H1 (cell line): ENCODE measurements at regions not wholly inside any gene's neighbourhood (a gene's known extent, or its start where the extent isn't known, plus 50 kb on each side); places are given as distances from the start of the nearest gene placed in this dataset.

ENCODE experiments used
- CTCF ChIA-PET: fragments of 300-600 bp; sonication (Branson Sonifier 250); formaldehyde crosslinking; loops from one replicate; lab custom pipeline; 2021; ENCODE audit not compliant: partially characterized antibody; lab: Charles Lee
- POLR2A ChIA-PET: fragments of 300-600 bp; sonication (Branson Sonifier 250); formaldehyde crosslinking; loops from one replicate; lab custom pipeline; 2021; ENCODE audit warnings: inconsistent platforms; ENCODE audit not compliant: partially characterized antibody; lab: Charles Lee
- DNase-seq, 2 experiments: peaks; one replicate each; pipeline versions ENCODE4 v3.0.0 to v3.0.0-alpha.2; 2010 to 2022; ENCODE audit warnings: low spot score in 2 of 2, low read depth in 1 of 2, mixed read lengths in 1 of 2
- FAIRE-seq: peaks from 2 replicates; lab custom pipeline; 2011; peaks lifted over from hg19 to GRCh38; lab: Jason Lieb, UNC
- H2AFZ ChIP-seq: 2 replicates; pipeline ENCODE4 v1.8.1; 2012; ENCODE audit warnings: low read length, inconsistent platforms
- H2AK5ac ChIP-seq: 2 replicates; pipeline ENCODE4 v1.6.1; 2013; ENCODE audit warnings: low read depth, low read length
- H2BK120ac ChIP-seq: replicated peaks from 2 replicates; pipeline ENCODE3; 2013; ENCODE audit warnings: low read depth, low read length, inconsistent platforms
- H2BK12ac ChIP-seq: 2 replicates; pipeline ENCODE4 v1.6.1; 2013; ENCODE audit warnings: low read depth, low read length
- H2BK15ac ChIP-seq: 2 replicates; pipeline ENCODE4 v1.6.1; 2013; ENCODE audit warnings: low read length
- H2BK20ac ChIP-seq: 2 replicates; pipeline ENCODE4 v1.6.1; 2013; ENCODE audit warnings: low read length
- H2BK5ac ChIP-seq: 2 replicates; pipeline ENCODE4 v1.6.1; 2013; ENCODE audit warnings: low read depth, low read length
- H3K14ac ChIP-seq: 2 replicates; pipeline ENCODE4 v1.6.1; 2013; ENCODE audit warnings: inconsistent platforms; ENCODE audit not compliant: insufficient read length
- H3K18ac ChIP-seq: 2 replicates; pipeline ENCODE4 v1.6.1; 2013; ENCODE audit warnings: low read length; ENCODE audit errors: extremely low read depth
- H3K23ac ChIP-seq: 2 replicates; pipeline ENCODE4 v1.6.1; 2013; ENCODE audit warnings: inconsistent platforms; ENCODE audit not compliant: insufficient read length
- H3K23me2 ChIP-seq: 2 replicates; pipeline ENCODE4 v1.6.1; 2013; ENCODE audit warnings: low read depth, low read length
- H3K27ac ChIP-seq: 2 replicates; pipeline ENCODE4 v1.6.1; 2011; ENCODE audit warnings: low read depth, low read length, inconsistent platforms
- H3K27me3 ChIP-seq, 4 experiments: replicated peaks in 1 of 4; 1 replicate in 1 of 4; 2 replicates in 3 of 4; pipeline versions ENCODE4 v1.6.1 to v1.8.1; 2011 to 2013; ENCODE audit warnings: low read length in 3 of 4, mild to moderate bottlenecking in 3 of 4, inconsistent platforms in 2 of 4, mixed read lengths in 2 of 4, moderate library complexity in 1 of 4; ENCODE audit not compliant: control insufficient read depth in 3 of 4, insufficient read depth in 3 of 4; ENCODE audit errors: extremely low read depth in 1 of 4
- H3K36me3 ChIP-seq, 4 experiments: 2 replicates each; pipeline versions ENCODE4 v1.6.1 to v1.8.1; 2011 to 2013; ENCODE audit warnings: mild to moderate bottlenecking in 4 of 4, low read length in 3 of 4, moderate library complexity in 2 of 4, control low read depth in 1 of 4, inconsistent platforms in 1 of 4; ENCODE audit not compliant: insufficient read depth in 4 of 4, control insufficient read depth in 2 of 4
- H3K4ac ChIP-seq: replicated peaks from 2 replicates; pipeline ENCODE3; 2013; ENCODE audit warnings: low read length, low read depth, mixed read lengths, inconsistent platforms; ENCODE audit not compliant: insufficient read length
- H3K4me1 ChIP-seq, 4 experiments: replicated peaks in 1 of 4; 1 replicate in 1 of 4; 2 replicates in 3 of 4; pipeline versions ENCODE4 v1.6.1 to v1.8.1; 2011 to 2013; ENCODE audit warnings: low read length in 3 of 4, inconsistent platforms in 2 of 4, mixed read lengths in 1 of 4; ENCODE audit not compliant: insufficient read depth in 4 of 4, control insufficient read depth in 3 of 4
- H3K4me2 ChIP-seq, 2 experiments: 2 replicates each; pipeline versions ENCODE4 v1.6.1 to v1.8.1; 2011 to 2013; ENCODE audit warnings: low read depth in 2 of 2, low read length in 2 of 2, control low read depth in 1 of 2, inconsistent platforms in 1 of 2, mild to moderate bottlenecking in 1 of 2; ENCODE audit not compliant: insufficient read depth in 1 of 2
- H3K4me3 ChIP-seq, 4 experiments: fragments of 200-600, 300-600 bp in 1 of 4; sonication (generic), shearing (Covaris generic), sonication (Bioruptor Twin) in 1 of 4; 2 replicates each; pipeline versions ENCODE4 v1.5.1 to v1.8.1; 2011 to 2016; ENCODE audit warnings: low read length in 4 of 4, low read depth in 3 of 4, control low read depth in 2 of 4, inconsistent platforms in 2 of 4, mild to moderate bottlenecking in 2 of 4, mixed read lengths in 1 of 4, moderate library complexity in 1 of 4; ENCODE audit not compliant: insufficient read depth in 2 of 4; ENCODE audit errors: extremely low read depth in 1 of 4
- H3K56ac ChIP-seq: replicated peaks from 2 replicates; pipeline ENCODE3; 2013; ENCODE audit warnings: low read depth, mild to moderate bottlenecking, mixed read lengths, low read length, inconsistent platforms; ENCODE audit not compliant: insufficient read length
- H3K79me1 ChIP-seq: 2 replicates; pipeline ENCODE4 v1.6.1; 2013; ENCODE audit warnings: low read depth, low read length, control low read depth
- H3K79me2 ChIP-seq, 2 experiments: 2 replicates each; pipeline versions ENCODE4 v1.6.1 to v1.8.1; 2012 to 2013; ENCODE audit warnings: low read length in 2 of 2, mild to moderate bottlenecking in 2 of 2, inconsistent platforms in 1 of 2; ENCODE audit not compliant: insufficient read depth in 2 of 2, control insufficient read depth in 1 of 2
- H3K9ac ChIP-seq, 4 experiments: replicated peaks in 1 of 4; 1 replicate in 1 of 4; 2 replicates in 3 of 4; pipeline versions ENCODE4 v1.6.1 to v1.8.1; 2011 to 2013; ENCODE audit warnings: low read depth in 3 of 4, low read length in 3 of 4, control low read depth in 2 of 4, mild to moderate bottlenecking in 2 of 4, moderate library complexity in 2 of 4, inconsistent platforms in 1 of 4; ENCODE audit errors: extremely low read depth in 1 of 4
- H3K9me3 ChIP-seq, 2 experiments: 2 replicates each; pipeline versions ENCODE4 v1.6.1 to v1.8.1; 2012 to 2013; ENCODE audit warnings: mild to moderate bottlenecking in 2 of 2, moderate library complexity in 2 of 2, control low read depth in 1 of 2, inconsistent platforms in 1 of 2, low read depth in 1 of 2, low read length in 1 of 2, mixed read lengths in 1 of 2; ENCODE audit not compliant: insufficient read depth in 2 of 2
- H4K20me1 ChIP-seq, 2 experiments: replicated peaks in 1 of 2; 2 replicates each; pipeline versions ENCODE3 to v1.8.1; 2011 to 2013; ENCODE audit warnings: inconsistent platforms in 2 of 2, low read length in 2 of 2, mild to moderate bottlenecking in 1 of 2; ENCODE audit not compliant: insufficient read depth in 2 of 2, control insufficient read depth in 1 of 2
- H4K5ac ChIP-seq: 2 replicates; pipeline ENCODE4 v1.6.1; 2013; ENCODE audit warnings: low read length, low read depth, mixed read lengths, inconsistent platforms; ENCODE audit not compliant: insufficient read length
- H4K8ac ChIP-seq: 2 replicates; pipeline ENCODE4 v1.8.0; 2013; ENCODE audit warnings: mild to moderate bottlenecking, moderate library complexity, low read length, inconsistent platforms; ENCODE audit not compliant: insufficient read depth; ENCODE audit errors: extremely low read depth
- H4K91ac ChIP-seq: replicated peaks from 2 replicates; pipeline ENCODE3; 2013; ENCODE audit warnings: low read length, mixed read lengths, inconsistent platforms; ENCODE audit not compliant: insufficient read length
- CBX5 ChIP-seq: fragments of 300-800, 300-1000 bp; sonication (generic); IDR thresholded peaks from 2 replicates; pipeline ENCODE4 v1.7.1; 2016; ENCODE audit warnings: antibody characterized with exemption, low read length, low read depth
- CEBPB ChIP-seq: IDR thresholded peaks from 2 replicates; pipeline ENCODE4 v1.6.1; 2012; ENCODE audit warnings: low read depth, low read length
- HDAC6 ChIP-seq: IDR thresholded peaks from one replicate; pipeline ENCODE4 v1.7.1; 2012; ENCODE audit warnings: low read depth, mild to moderate bottlenecking, inconsistent platforms, low read length, moderate library complexity
- PHF8 ChIP-seq: fragments of 200-600 bp; sonication (generic); conservative IDR thresholded peaks from 2 replicates; pipeline ENCODE4 v1.7.1; 2012; ENCODE audit warnings: low read depth, mild to moderate bottlenecking, inconsistent platforms, low read length, moderate library complexity
- POLR2A ChIP-seq, 2 experiments: IDR thresholded peaks; 1 replicate in 1 of 2; 2 replicates in 1 of 2; pipeline ENCODE4 v1.6.1; 2011; ENCODE audit warnings: low read depth in 2 of 2, low read length in 2 of 2, mild to moderate bottlenecking in 2 of 2; ENCODE audit errors: control extremely low read depth in 1 of 2
- RBBP5 ChIP-seq: IDR thresholded peaks from 2 replicates; pipeline ENCODE4 v1.7.1; 2012; ENCODE audit warnings: low read depth, mild to moderate bottlenecking, inconsistent platforms, low read length, moderate library complexity, borderline replicate concordance
- RXRA ChIP-seq: IDR thresholded peaks from 2 replicates; pipeline ENCODE4 v1.6.1; 2011; ENCODE audit warnings: low read depth, mild to moderate bottlenecking, low read length, moderate library complexity; ENCODE audit not compliant: insufficient read depth
- SIX5 ChIP-seq: IDR thresholded peaks from 2 replicates; pipeline ENCODE4 v1.6.1; 2011; ENCODE audit warnings: mild to moderate bottlenecking, low read depth, low read length
- SRF ChIP-seq: IDR thresholded peaks from 2 replicates; pipeline ENCODE4 v1.6.1; 2011; ENCODE audit warnings: mild to moderate bottlenecking, low read depth, low read length, moderate library complexity
- TCF12 ChIP-seq: IDR thresholded peaks from 2 replicates; pipeline ENCODE4 v1.6.1; 2011; ENCODE audit warnings: low read depth, mild to moderate bottlenecking, low read length
- WGBS, 2 experiments: shearing (Covaris generic) in 1 of 2; methylation state at CpG; one replicate each; pipeline versions ENCODE4 v1.1.6 to v1.1.7; 2013 to 2015; ENCODE audit warnings: low lambda C conversion rate in 2 of 2, mixed read lengths in 2 of 2, inconsistent platforms in 1 of 2, low coverage in 1 of 2, missing lambda C conversion rate in 1 of 2; ENCODE audit not compliant: insufficient replicate concordance in 2 of 2, insufficient coverage in 1 of 2, insufficient read length in 1 of 2; ENCODE audit errors: extremely low coverage in 1 of 2, missing lambda C conversion rate in 1 of 2; 5-methylcytosine and 5-hydroxymethylcytosine counted together
- TF ChIP-seq, protein P1 (sequence below): IDR thresholded peaks from 2 replicates; pipeline ENCODE4 v1.6.1; 2011; ENCODE audit warnings: low read length, improper control_type of control experiment
- TF ChIP-seq, protein P2 (sequence below), 3 experiments: IDR thresholded peaks; 1 replicate in 2 of 3; 2 replicates in 1 of 3; pipeline versions ENCODE4 v1.5.1 to v1.6.1; 2011; ENCODE audit warnings: low read length in 3 of 3, mild to moderate bottlenecking in 3 of 3, inconsistent platforms in 2 of 3, low read depth in 1 of 3, moderate library complexity in 1 of 3; ENCODE audit not compliant: insufficient read depth in 1 of 3; ENCODE audit errors: control extremely low read depth in 1 of 3

DNA sequence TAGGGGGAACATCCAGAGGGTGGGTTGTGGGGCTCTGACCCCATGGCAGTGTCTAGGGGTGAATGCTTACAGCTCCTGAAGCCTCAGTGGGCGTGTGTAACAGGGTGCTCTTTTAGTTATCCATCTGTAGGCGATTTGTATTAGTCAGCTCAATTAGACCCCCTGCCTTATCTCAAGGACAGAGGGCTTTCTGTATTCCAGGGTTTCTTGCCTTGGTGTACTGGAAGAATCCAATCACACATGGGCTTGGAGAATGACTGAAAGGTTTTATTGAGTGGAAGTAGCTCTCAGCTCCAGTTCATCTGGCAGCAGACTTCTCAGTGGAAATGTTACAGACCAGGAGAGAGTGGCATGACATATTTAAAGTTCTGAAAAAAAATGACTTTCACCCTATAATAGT lies 334.0 kb upstream of the GCFC2 start:
- no peaks in the 10 kb centered on the region for H3K79me2 ChIP-seq
- DNase-seq (no peak), FAIRE-seq (no peak)
- ChIA-PET CTCF (interaction anchor here (0.6 kb wide), 1 partner anchor 727 kb away, joined by 3 read pairs; no protein-coding TSS in a partner anchor), POLR2A (no interaction called here)
- H3K4me3 ChIP-seq = no peak overlapping the region
- no peak overlapping the region for H3K9ac ChIP-seq
- no peaks in the 10 kb centered on the region for H3K36me3 ChIP-seq
- peaks cover 0 to 4% of the 10 kb centered on the region in 2 experiments; a peak in 1 of 4 replicates for H3K9me3 ChIP-seq
- H3K4ac ChIP-seq = no peak overlapping the region
- H3K23ac ChIP-seq = no peak overlapping the region
- H3K79me1 ChIP-seq = no peaks in the 10 kb centered on the region
- no peak overlapping the region for H4K5ac ChIP-seq
- no peak overlapping the region for H3K18ac ChIP-seq
- H2AFZ ChIP-seq = no peak overlapping the region
- no peaks in the 10 kb centered on the region for H3K27me3 ChIP-seq
- H3K27ac ChIP-seq = no peak overlapping the region
- H4K20me1 ChIP-seq = no peaks in the 10 kb centered on the region
- H3K56ac ChIP-seq = no peak overlapping the region
- H4K8ac ChIP-seq = no peak overlapping the region
- no peak overlapping the region for H4K91ac ChIP-seq
- WGBS, 2 experiments = 88% methylated on average over 1 of the region's 2 CpGs; no CpG with 5 or more reads in 1 of the 2 experiments
- no peak overlapping the region for H2BK5ac ChIP-seq
- no peak overlapping the region for H2BK15ac ChIP-seq
- no peak overlapping the region for H3K14ac ChIP-seq
- H2BK20ac ChIP-seq = no peak overlapping the region
- H2BK120ac ChIP-seq = no peak overlapping the region
- no peak overlapping the region for H3K4me2 ChIP-seq
- H3K4me1 ChIP-seq = no peaks in the 10 kb centered on the region
- H3K23me2 ChIP-seq = no peaks in the 10 kb centered on the region
- H2BK12ac ChIP-seq = no peak overlapping the region
- H2AK5ac ChIP-seq = no peak overlapping the region
- no peak for TF ChIP-seq PHF8
- TF ChIP-seq, protein P1, sequence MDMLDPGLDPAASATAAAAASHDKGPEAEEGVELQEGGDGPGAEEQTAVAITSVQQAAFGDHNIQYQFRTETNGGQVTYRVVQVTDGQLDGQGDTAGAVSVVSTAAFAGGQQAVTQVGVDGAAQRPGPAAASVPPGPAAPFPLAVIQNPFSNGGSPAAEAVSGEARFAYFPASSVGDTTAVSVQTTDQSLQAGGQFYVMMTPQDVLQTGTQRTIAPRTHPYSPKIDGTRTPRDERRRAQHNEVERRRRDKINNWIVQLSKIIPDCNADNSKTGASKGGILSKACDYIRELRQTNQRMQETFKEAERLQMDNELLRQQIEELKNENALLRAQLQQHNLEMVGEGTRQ = no peak
- TF ChIP-seq CEBPB = no peak
- no peak for TF ChIP-seq RXRA
- TF ChIP-seq POLR2A (IDR thresholded peaks at IDR 0.05; ENCODE audit: control extremely low read depth in 1 of 2, low read depth in 2 of 2, low read length in 2 of 2) = no peak
- TF ChIP-seq, protein P2, sequence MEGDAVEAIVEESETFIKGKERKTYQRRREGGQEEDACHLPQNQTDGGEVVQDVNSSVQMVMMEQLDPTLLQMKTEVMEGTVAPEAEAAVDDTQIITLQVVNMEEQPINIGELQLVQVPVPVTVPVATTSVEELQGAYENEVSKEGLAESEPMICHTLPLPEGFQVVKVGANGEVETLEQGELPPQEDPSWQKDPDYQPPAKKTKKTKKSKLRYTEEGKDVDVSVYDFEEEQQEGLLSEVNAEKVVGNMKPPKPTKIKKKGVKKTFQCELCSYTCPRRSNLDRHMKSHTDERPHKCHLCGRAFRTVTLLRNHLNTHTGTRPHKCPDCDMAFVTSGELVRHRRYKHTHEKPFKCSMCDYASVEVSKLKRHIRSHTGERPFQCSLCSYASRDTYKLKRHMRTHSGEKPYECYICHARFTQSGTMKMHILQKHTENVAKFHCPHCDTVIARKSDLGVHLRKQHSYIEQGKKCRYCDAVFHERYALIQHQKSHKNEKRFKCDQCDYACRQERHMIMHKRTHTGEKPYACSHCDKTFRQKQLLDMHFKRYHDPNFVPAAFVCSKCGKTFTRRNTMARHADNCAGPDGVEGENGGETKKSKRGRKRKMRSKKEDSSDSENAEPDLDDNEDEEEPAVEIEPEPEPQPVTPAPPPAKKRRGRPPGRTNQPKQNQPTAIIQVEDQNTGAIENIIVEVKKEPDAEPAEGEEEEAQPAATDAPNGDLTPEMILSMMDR (IDR thresholded peaks at IDR 0.05; ENCODE audit: control extremely low read depth in 1 of 3, insufficient read depth in 1 of 3, low read depth in 1 of 3, low read length in 3 of 3) = no peak
- no peak for TF ChIP-seq RBBP5
- no peak for TF ChIP-seq SIX5
- no peak for TF ChIP-seq HDAC6
- no peak for TF ChIP-seq SRF
- TF ChIP-seq TCF12 = no peak
- TF ChIP-seq CBX5 = no peak
